GM18498 (cell line): ENCODE measurements at regions not wholly inside any gene's neighbourhood (a gene's known extent, or its start where the extent isn't known, plus 50 kb on each side); places are given as distances from the start of the nearest gene placed in this dataset.
"Not testable (repeated sequence)": the region's sequence is repeated elsewhere in the genome, so short reads cannot be mapped to it uniquely, and the experiment has no call there.

Experiments
- ATAC-seq: cut with Tn5 transposase; IDR thresholded peaks from one replicate; pipeline ENCODE4 v1.9.1; 2021; ENCODE audit warnings: mild to moderate bottlenecking, moderate library complexity; ENCODE audit not compliant: unreplicated experiment

- peak; percentile 62 for ATAC-seq
Observed at GRCh38 chr4:138348055-138348454, 105.9 kb upstream of the SLC7A11 start.

GRCh38 chr4:138347561-138347960 is 105.4 kb upstream of the SLC7A11 start:
- ATAC-seq: no peak

- no peak for ATAC-seq
Observed at GRCh38 chr4:138344851-138345250, 102.7 kb upstream of the SLC7A11 start.

GRCh38 chr4:138344054-138344453 is 101.9 kb upstream of the SLC7A11 start:
- no peak for ATAC-seq

GRCh38 chr4:138341739-138342415 is 99.7 kb upstream of the SLC7A11 start:
- ATAC-seq: peak; percentile 82

GRCh38 chr4:138338840-138339239 is 96.7 kb upstream of the SLC7A11 start:
- no peak for ATAC-seq

- ATAC-seq: not testable (repeated sequence)
Observed at GRCh38 chr4:138338222-138338621, 96.1 kb upstream of the SLC7A11 start.

GRCh38 chr4:138334346-138335016 is 92.3 kb upstream of the SLC7A11 start:
- ATAC-seq: no peak

- not testable (repeated sequence) for ATAC-seq
Observed at GRCh38 chr4:138332415-138332814, 90.3 kb upstream of the SLC7A11 start.

GRCh38 chr4:138330531-138330930 is 88.4 kb upstream of the SLC7A11 start:
- ATAC-seq: no peak

GRCh38 chr4:138329506-138330070 is 87.4 kb upstream of the SLC7A11 start:
- no peak for ATAC-seq

- ATAC-seq: no peak
Observed at GRCh38 chr4:138327338-138327737, 85.2 kb upstream of the SLC7A11 start.

- no peak for ATAC-seq
Observed at GRCh38 chr4:138320831-138321230, 78.7 kb upstream of the SLC7A11 start.

- no peak for ATAC-seq
Observed at GRCh38 chr4:138320030-138320429, 77.9 kb upstream of the SLC7A11 start.

GRCh38 chr4:138317175-138317748 is 75.1 kb upstream of the SLC7A11 start:
- no peak for ATAC-seq

- no peak for ATAC-seq
Observed at GRCh38 chr4:138312536-138312911, 70.4 kb upstream of the SLC7A11 start.

GRCh38 chr4:138311771-138312535 is 69.8 kb upstream of the SLC7A11 start:
- no peak for ATAC-seq

GRCh38 chr4:138310991-138311390 is 68.8 kb upstream of the SLC7A11 start:
- no peak for ATAC-seq

- ATAC-seq: no peak
Observed at GRCh38 chr4:138310498-138310897, 68.3 kb upstream of the SLC7A11 start.

GRCh38 chr4:138308356-138308755 is 66.2 kb upstream of the SLC7A11 start:
- ATAC-seq: no peak

- no peak for ATAC-seq
Observed at GRCh38 chr4:138307319-138307718, 65.2 kb upstream of the SLC7A11 start.
